CD4-positive, alpha-beta T cell treated with Interleukin-4 for 1 hour (primary cell): ENCODE measurements at regions not wholly inside any gene's neighbourhood (a gene's known extent, or its start where the extent isn't known, plus 50 kb on each side); places are given as distances from the start of the nearest gene placed in this dataset.
"Not testable (repeated sequence)": the region's sequence is repeated elsewhere in the genome, so short reads cannot be mapped to it uniquely, and the experiment has no call there.

Experiments
- DNase-seq, 2 donors: peaks; one replicate each; pipeline ENCODE4 v3.0.0-alpha.2; 2020 to 2022

GRCh38 chr2:105567996-105568494, 169.2 kb upstream of the FHL2 start:
- no peak for DNase-seq

DNA sequence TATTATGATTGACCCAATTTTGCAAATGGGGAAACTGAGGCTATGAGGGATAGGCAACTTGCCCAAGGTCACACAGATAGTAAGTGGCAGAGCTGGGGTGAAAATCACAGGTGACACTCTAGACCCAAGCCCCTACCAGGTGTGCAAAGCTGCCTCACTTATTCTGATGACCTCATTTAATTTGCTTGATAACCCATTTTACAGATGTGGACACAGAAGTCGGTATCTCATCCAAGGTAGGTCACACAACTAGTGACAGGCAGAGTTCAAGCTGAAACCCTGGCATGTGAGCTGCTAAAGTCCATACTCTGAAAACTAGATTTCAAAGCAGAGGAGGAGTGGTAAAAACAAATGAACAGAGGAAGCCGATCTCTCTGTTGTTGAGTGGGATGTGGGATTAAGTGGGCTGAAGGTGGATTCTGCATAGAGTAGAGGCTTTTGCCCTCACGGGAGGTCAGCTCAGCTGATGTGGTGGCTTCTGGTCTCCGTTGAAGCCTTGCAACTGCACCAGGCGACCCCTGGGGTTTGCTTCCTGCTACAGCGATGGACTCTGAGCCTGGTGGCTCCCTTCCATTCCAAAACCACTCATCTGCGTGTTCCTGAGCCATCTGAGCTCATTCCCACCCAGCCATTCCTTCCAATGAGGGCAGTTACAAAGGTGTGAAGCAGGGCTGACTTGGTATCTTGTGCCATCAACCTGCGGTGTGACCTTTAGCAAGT, 164.3 kb upstream of the FHL2 start:
- DNase-seq = no peak

DNA sequence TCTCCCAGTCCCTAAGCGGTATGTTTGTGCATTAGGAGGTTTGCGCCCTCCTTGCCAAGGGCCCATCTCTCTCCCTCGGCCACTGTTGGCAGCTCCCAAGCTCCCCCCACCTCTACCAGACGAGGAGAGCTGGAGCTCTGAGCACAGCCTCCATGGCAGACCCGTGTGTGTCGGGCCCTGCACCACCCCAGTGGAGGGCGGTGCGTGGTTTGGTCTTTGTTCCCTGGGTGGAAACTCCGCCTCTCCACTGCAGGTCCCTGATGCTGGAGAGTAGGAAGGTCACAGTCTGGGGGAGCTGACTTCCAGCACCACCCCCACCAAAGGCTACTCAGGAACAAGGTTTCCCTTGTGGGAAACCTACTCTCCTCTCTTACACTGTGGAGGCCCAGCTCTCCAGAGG, 162.6 kb upstream of the FHL2 start:
- DNase-seq = no peak

DNA sequence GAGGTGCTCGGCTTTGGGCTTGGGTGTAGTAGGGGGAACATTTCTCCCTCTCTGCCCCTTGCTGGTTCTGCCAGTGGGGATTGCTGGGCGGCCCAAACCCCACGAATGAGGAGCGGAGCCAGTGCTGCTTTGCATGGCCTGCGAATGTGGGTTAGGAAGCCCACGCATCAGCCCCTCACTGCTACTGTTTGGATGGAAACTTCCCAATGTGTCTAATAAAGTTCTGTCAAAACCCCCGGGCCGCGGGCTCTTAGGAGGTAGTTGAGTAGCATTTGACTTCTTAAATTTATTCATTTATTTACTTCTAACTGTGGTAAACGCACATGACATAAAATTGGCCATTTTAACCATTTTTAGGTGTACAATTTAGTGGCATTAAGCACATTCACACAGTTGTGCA, 161.3 kb upstream of the FHL2 start:
- DNase-seq = no peak

- no peak for DNase-seq
These were observed 158.4 kb upstream of the FHL2 start for GRCh38 chr2:105557021-105557920.

GRCh38 chr2:105556366-105556765, 157.5 kb upstream of the FHL2 start:
- DNase-seq = no peak

- no peak for DNase-seq
These were observed 155.4 kb upstream of the FHL2 start for GRCh38 chr2:105554235-105554634.

DNA sequence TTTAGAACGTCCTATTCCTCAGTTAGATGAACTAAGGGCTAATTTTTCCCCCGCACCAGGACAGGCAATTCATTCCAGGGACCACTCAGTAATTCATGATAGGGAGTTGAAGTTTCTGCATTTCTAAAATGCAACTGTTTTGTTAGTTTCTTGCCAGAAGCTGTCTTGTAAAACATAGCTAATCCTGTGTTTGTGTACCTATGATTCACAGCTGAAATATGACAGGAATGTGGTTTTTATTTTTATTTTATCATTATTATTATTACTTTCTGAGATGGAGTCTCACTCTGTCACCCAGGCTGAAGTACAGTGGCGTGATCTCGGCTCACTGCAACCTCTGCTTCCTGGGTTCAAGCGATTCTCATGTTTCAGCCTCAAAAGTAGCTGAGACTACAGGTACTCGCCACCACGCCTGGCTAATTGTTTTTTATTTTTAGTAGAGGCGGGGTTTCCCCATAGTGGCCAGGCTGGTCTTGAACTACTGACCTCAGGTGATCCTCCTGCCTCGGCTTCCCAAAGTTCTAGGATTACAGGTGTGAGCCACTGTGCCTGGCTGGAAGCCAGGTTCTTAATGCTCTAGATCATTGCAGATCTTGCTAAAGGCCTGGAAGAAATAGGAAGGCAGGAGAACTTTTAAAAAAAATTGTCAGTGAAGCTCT, 154.8 kb upstream of the FHL2 start:
- DNase-seq = no peak

- no peak for DNase-seq
These were observed 147.8 kb upstream of the FHL2 start for GRCh38 chr2:105546628-105546974.

GRCh38 chr2:105545730-105546627, 147.1 kb upstream of the FHL2 start:
- peak; percentile 55 to 66 for DNase-seq

- DNase-seq = no peak
These were observed 145.9 kb upstream of the FHL2 start for GRCh38 chr2:105544591-105545377.

GRCh38 chr2:105541189-105542050, 142.6 kb upstream of the FHL2 start:
- DNase-seq = no peak

DNA sequence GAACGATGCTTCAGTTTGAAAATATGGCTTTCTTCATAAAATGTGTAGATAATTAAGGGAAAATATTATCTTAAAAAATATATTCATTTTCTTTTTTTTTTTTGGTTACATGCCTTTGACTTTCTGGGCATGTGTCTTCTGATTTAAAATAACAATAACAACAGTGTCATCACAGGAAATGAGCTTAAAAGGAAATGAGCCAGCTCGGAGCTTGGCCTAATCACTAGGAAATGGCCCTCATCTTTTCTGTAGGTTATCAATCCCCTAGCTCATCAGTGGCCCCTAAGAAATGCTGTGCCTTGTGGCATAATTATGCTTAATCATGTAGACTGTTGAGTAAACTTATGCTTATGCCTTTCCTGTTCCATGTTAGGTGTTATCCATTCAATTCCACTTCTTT, 141.8 kb upstream of the FHL2 start:
- no peak for DNase-seq

- DNase-seq = no peak
These were observed 140.5 kb upstream of the FHL2 start for GRCh38 chr2:105539331-105539730.

- no peak for DNase-seq
These were observed 140.0 kb upstream of the FHL2 start for GRCh38 chr2:105538840-105539239.

DNA sequence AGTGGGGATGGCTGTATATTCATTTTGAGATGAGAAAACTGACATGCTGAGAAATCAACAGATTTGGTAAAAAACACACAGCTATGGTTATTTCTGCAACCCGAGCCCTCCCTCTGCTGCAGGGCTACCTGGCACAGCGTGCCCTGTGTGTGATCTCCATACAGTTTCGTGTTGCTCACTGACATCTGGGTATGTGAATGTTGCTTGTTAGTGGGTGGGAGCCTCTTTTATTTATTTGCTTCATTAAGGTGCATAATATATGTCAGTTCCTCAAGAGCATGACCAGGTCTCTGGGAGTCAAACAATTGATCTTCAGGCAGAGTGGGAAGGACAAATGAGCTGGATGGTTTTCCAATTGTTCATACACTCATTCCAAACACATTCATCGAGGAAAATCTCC, 139.1 kb upstream of the FHL2 start:
- no peak for DNase-seq

GRCh38 chr2:105537466-105537865, 138.6 kb upstream of the FHL2 start:
- no peak for DNase-seq

DNA sequence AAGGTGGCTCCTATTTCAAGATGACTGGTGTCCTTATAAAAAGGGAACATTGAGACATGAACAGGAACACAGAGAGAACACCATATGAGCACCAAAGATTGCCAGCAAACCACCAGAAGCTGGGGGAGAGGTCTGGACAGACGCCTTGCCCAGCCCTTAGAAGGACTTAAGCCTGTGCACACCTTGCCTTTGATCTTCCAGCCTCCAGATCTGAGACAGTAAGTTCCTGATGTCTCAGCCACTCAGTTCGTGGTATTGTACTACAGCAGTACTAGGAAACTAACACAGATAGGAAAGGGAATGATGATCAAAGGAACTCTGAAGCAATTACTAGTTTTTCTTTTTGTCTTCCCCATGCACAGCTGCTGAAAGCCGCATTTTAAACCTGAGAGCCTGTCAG, 137.3 kb upstream of the FHL2 start:
- no peak for DNase-seq

GRCh38 chr2:105529258-105529657, 130.4 kb upstream of the FHL2 start:
- DNase-seq = not testable (repeated sequence)
